CD4-positive, alpha-beta T cell treated with Interferon alpha-2 for 1 hour (primary cell): ENCODE measurements at regions not wholly inside any gene's neighbourhood (a gene's known extent, or its start where the extent isn't known, plus 50 kb on each side); places are given as distances from the start of the nearest gene placed in this dataset.
A peak's percentile ranks its signal among the peaks of the same experiment; 100 is the strongest.
"Not testable (repeated sequence)": the region's sequence is repeated elsewhere in the genome, so short reads cannot be mapped to it uniquely, and the experiment has no call there.

Source experiments
- DNase-seq, 2 donors: peaks; one replicate each; pipeline ENCODE4 v3.0.0-alpha.2; 2020 to 2022

DNA sequence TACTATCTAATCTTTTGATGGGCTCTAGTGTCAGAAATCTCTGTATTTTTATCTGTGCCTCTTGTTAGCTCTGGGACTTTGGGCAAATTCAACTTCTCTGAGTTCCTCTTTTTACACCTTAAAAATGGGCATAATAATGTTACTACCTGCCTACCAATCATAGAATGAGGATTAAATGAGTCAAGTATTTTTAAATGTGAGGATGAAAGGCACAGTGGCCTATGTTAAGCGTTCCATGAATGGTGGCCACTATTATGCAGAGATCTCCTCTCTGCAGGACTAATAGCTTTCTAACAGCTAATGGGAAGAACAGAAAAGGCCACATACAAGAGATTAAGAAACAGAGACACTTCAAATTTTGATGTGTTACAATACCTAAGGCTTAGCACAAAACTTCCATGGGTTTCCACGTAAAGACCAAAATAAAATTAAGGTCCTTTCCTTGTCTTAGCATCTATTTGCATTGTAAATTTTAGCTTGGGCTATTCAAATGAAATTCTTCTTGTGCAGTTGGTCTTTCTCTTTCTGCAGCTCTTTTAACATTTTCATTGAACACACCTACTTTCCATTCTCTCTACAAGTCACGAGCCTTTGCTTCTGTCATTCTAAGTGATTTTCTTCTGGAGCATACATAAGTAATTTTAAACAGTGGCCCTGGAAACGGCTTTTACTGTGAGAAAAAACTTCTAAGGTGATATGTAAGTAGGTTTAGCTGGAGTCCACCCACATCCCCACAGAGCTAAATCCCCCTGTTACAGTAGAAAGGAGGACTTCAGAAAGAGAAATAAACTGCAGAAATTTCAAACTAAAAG lies 117.9 kb upstream of the MED14 start:
- DNase-seq, result no peak

DNA sequence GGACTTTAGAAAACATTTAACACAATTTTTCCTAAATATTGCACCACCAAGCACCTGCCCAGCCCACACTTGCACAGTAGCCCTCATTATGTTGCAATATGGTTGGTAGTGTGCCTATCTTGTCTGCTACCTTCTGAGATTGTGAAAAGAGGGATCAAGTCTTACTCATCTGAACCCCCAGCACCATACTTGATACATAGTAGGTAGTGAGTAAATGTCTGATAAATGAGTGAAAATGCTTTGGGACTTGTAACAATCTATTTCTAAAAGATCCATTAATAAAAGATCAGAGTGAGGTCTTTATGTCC lies 118.4 kb upstream of the MED14 start:
- no peak for DNase-seq

DNA sequence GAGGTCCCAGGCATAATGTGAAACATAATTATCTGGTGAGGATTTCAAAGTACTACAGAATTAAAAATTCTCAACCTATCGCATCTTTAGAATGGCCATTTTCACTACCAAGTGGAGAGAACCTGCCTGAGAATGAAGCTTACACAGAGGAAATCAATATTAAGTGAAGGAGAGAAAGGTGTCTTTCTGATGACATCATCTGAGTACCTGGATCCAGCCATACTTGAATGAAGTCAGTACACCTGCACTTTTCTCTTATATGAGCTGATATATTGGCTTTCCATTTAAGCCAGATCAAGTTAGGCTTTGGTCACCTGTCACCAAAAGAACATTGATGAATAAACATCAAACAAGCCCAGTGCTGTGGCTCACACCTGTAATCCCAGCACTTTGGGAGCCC lies 118.9 kb upstream of the MED14 start:
- DNase-seq, result no peak

DNA sequence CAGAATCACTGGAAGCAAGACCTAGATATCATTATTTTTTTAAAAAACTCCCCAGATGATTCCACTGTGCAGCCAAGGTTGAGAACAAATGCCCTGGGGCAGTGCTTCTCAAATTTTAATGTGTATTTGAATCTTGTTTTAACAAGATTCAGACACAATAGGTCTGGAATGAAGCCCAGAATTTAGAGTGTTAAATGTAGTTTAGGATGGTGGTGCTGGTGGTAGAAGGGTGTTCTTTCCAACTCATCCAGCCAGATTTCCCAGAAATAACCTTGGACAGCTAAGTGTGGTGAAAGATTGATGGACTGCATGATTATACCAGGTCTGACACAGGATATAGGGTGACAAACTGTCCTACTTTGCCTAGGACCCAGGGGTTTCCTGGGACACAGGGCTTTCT lies 120.1 kb upstream of the MED14 start:
- DNase-seq, result no peak

DNA sequence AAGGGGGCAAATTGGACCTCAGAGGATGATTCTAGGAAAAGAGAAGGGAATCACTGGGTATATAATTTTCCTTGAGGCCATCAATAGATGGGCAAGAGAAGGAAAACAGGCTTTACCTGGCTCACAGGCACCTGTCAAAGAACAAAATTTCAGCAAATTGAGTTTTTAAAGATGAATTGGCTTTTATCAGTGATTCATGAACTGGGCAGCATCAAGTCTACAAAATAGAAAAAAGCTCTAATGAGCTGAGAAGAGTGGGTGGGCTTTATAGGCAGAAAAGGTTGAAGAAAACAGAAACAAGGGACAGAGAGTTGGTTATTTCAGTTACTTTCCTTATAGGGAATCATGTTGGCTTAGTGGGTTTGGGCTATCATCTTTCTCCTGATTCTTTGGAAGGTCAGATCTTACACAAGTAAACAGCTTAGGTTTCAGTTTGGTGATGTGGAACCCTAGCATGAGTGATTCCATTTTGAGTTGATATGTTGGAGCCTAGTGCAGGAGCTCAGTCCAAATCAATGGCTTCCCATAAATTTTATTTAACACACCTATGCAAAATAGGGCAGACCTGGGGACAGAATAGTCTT lies 120.7 kb upstream of the MED14 start:
- no peak for DNase-seq

DNA sequence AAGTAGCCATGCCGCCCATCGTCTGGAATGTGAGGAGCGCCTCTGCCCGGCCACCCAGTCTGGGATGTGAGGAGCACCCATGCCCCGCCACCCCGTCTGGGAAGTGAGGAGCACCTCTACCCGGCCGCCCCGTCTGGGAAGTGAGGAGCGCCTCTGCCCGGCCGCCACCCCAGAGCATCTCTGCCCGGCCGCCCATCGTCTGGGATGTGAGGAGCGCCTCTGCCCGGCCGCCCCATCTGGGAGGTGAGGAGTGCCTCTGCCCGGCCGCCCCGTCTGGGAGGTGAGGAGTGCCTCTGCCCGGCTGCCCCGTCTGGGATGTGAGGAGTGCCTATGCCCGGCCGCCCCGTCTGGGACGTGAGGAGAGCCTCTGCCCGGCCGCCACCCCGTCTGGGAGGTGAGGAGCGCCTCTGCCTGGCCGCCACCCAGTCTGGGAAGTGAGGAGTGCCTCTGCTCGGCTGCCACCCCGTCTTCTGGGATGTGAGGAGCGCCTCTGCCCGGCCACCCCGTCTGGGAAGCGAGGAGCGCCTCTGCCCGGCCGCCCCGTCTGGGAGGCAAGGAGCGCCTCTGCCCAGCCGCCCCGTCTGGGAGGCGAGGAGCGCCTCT lies 126.7 kb upstream of the MED14 start:
- DNase-seq, result not testable (repeated sequence)

DNA sequence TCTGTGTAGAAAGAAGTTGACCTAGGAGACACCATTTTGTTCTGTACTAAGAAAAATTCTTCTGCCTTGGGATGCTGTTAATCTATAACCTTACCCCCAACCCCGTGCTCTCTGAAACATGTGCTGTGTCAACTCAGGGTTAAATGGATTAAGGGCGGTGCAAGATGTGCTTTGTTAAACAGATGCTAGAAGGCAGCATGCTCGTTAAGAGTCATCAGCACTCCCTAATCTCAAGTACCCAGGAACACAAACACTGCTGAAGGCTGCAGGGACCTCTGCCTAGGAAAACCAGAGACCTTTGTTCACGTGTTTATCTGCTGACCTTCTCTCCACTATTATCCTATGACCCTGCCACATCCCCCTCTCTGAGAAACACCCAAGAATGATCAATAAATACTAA lies 127.9 kb upstream of the MED14 start:
- DNase-seq, result not testable (repeated sequence)

DNA sequence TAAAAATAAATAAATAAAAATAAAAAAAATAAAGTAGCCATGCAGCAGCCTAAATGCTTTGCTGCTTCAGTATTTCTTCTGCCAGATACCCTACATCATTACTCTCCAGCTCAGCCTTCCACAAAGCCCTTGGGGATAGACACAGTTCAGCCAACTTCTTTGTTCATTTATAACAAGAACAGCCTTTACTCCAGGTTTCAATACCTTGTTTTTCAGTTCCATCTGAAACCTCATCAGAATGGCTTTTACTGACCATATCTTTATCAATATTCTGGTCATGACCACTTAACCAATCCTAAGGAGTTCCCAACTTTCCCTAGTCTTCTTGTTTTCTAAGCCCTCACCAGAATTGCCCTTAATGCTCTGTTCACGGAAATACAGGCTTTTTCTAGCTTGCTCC lies 128.3 kb upstream of the MED14 start:
- no peak for DNase-seq

DNA sequence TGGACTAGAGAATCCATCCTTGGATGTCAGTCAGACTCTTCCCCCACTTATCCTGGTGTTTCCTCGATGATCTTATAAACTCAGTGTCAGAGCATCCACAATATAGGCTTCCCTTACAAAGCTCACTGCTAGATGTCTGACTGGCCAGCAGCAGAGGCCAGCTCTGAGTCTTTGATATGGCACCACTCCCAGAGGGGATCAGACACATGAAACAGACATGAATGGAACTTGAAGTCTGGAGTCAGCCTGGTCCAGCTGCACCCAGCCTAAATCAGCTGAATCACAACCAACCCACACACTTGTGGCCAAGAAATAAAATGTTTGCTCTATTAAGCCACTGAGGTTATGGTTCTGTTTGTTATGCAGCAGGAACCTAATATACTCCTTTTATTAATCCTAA lies 129.6 kb upstream of the MED14 start:
- no peak for DNase-seq

DNA sequence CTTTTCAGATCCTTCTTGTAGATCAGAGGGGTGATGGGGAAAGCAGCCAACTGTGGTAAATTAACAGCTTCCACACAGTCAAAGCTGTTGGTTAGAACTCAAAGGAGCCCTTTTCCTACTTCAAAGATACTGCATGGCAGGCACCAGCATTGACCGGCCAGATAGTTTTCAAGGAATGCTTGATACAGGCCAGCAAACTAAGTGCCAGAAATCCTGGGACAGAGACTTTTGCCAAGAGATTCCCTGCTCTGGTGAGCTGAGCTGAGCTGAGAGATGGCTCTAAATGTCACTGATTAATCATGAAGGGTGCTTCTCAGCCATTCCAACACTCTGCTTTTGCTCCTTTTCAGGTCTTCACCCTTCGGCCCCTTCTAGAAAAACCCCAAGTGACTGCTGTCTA lies 131.6 kb upstream of the MED14 start:
- no peak for DNase-seq

DNA sequence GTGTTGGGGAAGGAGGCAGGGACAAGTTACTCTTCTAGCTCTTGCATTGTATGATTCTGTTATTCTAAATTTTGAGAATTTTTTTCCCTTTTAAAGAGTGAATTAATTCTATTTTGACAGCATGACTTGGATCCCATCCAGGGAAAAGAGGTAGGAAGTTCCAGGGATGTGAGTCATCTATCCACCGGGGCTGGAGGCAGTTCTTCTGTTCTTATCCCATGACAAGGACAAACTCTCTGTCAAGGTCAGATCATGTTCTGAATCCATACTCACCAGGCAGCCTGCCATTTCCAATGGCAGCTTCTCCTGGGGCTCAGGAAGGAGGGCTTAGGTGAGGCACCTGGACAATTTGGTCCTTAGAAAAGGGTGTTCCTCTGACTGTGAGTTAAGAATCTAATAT lies 132.0 kb upstream of the MED14 start:
- DNase-seq, result no peak

DNA sequence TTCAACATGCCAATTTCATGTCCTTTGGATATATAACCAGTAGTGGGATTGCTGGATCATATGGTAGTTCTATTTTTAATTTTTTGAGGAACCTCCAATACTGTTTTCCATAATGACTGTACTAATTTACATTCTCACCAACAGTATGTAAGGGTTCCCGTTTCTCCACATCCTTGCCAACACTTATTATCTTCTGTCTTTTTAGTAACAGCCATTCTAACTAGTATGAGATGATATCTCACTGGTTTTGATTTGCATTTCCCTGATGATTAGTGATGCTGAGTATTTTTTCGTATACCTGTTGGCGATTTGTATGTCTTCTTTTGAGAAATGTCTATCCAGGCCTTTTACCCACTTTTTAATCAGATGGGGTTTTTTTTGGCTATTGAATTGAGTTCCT lies 133.5 kb upstream of the MED14 start:
- DNase-seq, result no peak

DNA sequence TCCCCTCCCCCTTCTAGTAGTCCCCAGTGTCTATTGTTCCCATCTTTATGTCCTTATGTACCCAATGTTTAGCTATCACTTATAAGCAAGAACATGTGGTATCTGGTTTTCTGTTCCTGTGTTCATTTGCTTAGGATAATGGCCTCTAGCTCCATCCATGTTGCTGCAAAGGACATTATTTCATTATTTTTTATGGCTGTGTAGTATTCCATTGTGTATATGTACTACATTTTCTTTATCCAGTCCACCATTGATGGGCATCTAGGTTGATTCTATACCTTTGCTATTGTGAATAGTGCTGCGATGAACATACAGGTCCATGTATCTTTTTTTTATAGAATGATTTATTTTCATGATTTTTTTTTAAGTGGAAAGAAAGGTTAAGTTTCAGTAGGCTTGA lies 135.6 kb upstream of the MED14 start:
- DNase-seq, result not testable (repeated sequence)

DNA sequence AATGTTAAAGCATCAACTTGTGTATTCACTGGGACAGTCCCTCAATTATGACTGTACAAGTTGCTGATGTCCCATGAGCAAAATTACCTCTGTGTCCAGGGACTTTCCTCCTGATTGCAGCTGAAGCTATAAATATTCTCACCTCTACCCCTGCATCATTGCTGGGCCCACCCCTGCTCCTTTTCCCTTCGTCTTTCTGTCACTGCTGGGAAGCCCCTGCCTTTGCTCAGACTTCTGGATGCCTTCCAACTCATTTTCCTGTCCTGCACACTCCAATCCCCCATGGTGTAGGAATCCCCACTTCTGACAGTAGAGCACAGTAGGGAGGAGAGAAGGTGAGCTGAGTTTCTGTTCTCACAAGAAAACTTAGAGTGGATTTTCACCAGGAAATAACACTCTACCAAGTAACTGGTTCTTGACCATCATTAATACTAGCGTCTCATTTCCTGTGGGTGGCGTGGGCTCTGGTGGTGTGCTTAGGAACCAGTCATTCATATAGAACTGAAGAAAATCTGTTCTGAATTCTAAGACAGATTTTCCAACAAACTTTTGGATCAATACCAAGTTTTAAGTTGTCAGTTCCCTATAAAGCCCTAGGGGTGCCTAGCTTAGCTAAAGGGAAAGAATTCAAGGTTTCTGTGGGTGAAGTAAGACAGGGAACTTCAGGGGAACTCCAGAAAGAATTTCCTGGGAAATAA lies 136.2 kb upstream of the MED14 start:
- no peak for DNase-seq

DNA sequence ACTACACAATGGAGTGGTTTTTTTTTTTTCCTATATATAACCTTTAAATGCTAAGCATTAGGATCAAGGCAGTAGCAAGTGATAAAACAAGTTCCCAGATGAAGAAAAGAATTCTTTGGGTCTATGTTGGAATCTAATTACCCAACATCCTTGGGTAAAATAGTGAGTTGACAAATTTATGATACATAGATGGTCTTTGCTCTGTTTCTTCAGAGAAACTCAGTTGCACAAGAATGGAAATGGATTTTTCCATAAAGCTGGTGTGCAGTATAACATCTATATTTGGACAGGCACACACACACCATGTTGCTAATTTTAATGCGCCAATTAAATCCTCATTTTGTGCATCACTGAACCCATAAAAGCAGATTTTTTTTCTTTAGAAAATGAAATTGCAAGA lies 137.0 kb upstream of the MED14 start:
- no peak for DNase-seq

DNA sequence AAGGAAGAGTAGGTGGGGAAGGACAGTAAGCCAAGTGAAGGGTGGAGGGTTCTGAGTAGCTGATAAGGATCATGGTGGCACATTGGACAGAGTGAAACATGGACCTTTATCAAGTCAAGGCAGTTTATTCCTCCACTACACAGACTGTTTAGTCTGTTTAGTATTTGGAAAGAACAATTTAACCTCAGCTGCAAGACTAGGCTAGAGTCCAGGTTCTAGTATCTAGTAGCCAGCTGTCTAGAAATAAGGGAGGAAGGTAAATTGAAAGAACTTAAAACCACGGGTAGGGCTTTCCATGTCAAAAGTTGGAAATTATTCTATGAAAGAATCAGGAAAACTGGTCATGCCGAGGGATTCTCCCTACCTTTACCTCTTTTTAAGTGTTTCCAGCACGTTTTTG lies 140.1 kb upstream of the MED14 start:
- DNase-seq, result no peak

DNA sequence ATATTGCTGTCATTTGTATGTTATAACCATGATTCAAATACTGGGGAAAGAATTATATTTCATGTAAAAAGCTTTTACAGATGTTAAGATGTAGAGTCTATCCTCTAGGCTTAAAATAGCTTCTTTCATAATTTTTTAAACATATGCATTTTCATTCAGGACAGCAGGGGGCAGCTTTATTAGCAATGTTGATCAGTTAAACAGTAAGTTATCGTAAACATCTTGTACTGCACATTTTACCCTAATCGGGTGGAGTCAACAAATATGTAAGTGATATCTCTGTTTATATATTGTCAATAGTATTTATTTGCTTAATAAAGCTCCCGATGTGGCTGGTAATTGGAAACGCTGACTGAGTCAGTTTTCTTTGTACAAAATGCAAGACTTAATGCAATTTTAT lies 142.5 kb upstream of the MED14 start:
- peak in 1 of 2 donors; percentile 55 for DNase-seq

DNA sequence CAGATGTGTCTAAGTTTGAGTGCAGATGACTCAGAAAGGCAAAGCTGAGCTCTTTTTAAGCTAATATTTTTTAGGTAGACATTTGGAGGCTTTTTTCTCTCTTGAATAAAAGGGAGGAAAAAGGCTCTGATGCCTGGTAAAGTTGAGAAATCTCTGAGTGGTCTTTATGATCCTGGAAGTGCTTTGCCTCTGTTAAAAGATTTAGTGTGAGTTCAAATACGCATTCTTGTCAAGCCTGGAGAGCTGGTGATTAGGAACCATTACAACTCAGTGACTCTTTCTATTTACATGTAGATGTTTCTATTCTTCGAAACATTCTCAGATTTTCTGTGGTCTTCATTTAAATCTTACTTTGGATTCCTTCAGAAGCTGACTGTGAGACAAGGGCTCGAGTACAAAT lies 143.4 kb upstream of the MED14 start:
- DNase-seq, result no peak

DNA sequence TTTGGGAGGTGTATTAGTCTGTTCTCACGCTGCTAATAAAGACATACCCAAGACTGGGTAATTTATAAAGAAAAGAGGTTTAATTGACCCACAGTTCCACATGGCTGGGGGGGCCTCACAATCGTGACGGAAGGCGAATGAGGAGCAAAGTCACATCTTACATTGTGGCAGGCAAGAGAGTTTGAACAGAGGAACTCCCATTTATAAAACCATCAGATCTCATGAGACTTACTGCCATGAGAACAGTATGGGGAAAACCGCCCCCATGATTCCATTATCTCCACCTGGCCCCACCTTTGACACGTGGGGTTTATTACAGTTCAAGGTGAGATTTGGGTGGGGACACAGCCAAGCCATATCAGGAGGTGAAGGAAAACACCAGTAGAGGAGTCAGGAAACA lies 143.8 kb upstream of the MED14 start:
- DNase-seq, result not testable (repeated sequence)

DNA sequence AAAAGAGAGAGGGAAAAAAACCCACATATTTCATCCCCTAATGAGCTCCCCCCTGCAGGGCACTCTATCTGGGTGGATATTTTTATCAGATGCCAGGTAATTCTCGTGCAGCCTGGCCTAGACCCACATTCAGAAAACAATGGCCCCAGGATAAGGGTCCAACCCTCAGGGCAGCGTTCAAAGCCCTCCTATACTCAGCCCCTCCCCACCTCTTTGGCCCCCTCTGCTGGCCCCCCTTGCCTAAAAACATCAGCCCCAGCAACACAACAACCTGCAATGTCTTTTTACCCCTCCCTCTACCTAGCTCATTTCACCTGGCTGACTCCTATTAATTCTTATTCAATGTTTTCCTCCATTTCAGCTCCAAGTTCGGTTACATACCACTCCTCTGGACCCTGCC lies 145.4 kb upstream of the MED14 start:
- no peak for DNase-seq

DNA sequence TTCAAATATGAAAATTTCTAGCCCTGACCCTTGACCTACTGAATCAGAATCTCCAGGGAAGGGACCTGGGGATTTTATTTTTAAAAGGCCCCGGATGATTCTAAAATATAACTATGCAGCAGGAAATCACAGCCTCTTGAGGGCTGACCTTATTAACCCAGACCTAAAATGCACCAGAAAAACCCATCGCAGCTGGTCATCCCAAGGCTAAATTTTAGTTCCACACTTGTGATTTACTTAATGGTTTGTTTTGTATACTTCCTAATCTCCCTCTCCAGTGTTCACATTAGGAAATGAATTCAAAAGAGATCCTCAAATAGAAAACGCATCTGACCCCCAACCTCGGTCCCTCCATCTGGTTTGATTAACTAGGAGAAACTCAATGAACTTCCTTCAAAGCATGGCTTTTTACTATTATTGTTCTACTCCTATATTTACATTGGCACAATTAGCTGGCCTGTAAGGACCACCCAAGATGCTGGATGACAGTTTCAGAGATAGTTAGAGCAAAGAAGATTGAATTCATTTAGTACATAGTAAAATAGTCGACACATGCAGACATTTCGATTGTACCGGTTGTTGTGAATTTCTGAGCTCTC lies 147.8 kb upstream of the MED14 start:
- no peak for DNase-seq

DNA sequence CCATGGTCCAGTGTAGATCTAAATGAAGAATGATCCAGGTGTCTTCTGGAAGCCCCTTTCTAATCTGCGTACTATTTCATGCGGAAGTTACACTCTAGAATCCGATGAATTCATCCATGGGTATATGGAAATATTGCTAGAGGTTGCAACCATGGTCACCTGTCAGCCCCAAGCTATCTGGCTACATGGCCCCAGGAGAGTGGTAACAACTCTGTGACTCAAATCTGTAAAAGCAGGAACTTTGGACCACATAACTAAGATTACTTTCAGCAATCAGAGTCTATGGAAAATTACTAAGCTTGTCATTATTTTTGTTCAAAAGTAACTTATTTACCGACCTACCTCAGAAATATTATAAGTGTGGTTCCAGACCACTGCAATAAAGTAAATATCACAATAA lies 150.6 kb upstream of the MED14 start:
- no peak for DNase-seq

DNA sequence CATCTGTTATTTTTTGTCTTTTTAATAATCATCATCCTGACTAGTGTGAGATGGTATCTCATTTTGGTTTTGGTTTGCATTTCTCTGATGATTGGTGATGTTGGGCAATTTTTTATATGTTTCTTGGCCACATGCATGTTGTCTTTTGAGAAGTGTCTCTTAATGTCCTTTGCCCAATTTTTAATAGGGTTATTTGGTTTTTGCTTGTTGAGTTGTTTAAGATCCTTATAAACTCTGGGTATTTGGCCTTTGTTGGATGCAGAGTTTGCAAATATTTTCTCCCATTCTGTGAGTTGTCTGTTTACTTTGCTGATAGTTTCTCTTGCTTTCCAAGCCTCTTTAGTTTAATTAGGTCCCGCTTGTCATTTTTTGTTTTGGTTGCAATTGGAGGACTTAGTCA lies 152.1 kb upstream of the MED14 start:
- DNase-seq, result no peak

DNA sequence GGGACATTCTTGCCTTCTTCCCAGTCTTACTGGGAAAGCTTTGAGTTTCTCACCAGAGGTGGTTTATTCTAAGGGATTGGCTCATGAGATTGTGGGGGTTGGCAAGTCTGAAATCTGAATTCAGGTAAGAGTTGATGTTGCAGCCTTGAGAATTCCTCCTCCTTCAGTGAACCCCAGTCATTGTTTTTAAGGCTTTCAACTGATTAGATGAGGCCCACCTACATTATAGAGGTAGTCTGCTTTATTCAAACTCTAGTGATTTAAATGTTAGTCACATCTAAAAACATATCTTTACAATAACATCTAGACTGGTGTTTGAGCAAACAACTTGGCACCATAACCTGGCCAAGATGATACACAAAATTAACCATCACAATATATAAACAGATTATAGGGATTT lies 156.5 kb upstream of the MED14 start:
- DNase-seq, result no peak
